Keratinocyte (primary cell): ENCODE measurements at regions not wholly inside any gene's neighbourhood (a gene's known extent, or its start where the extent isn't known, plus 50 kb on each side); places are given as distances from the start of the nearest gene placed in this dataset.

ENCODE experiments used
- DNase-seq: peaks from one replicate; pipeline ENCODE4 v3.0.0-alpha.2; 2011; ENCODE audit warnings: low read depth, missing footprints, low spot score
- FAIRE-seq: peaks from 2 replicates; lab custom pipeline; 2011; peaks lifted over from hg19 to GRCh38; lab: Jason Lieb, UNC
- H2AFZ ChIP-seq: 2 replicates; pipeline ENCODE4 v1.6.0; 2012; ENCODE audit warnings: low read length, control low read depth, inconsistent platforms; ENCODE audit not compliant: control insufficient read depth
- H3K27ac ChIP-seq: 2 replicates; pipeline ENCODE4 v1.5.1; 2011; ENCODE audit warnings: low read length; ENCODE audit not compliant: control insufficient read depth, insufficient read depth
- H3K27me3 ChIP-seq: 3 replicates; pipeline ENCODE4 v1.6.0; 2011; ENCODE audit warnings: low read length; ENCODE audit not compliant: control insufficient read depth, insufficient read depth; ENCODE audit errors: extremely low read depth
- H3K36me3 ChIP-seq, 2 experiments: 2 replicates in 1 of 2; 3 replicates in 1 of 2; pipeline ENCODE4 v1.5.1; 2011; ENCODE audit warnings: low read length in 2 of 2, mild to moderate bottlenecking in 1 of 2; ENCODE audit not compliant: control insufficient read depth in 2 of 2, insufficient read depth in 2 of 2; ENCODE audit errors: extremely low read depth in 1 of 2
- H3K4me1 ChIP-seq: 3 replicates; pipeline ENCODE4 v1.5.1; 2011; ENCODE audit warnings: low read length; ENCODE audit not compliant: control insufficient read depth, insufficient read depth; ENCODE audit errors: extremely low read depth
- H3K4me2 ChIP-seq: 3 replicates; pipeline ENCODE4 v1.6.0; 2011; ENCODE audit warnings: low read depth, low read length; ENCODE audit not compliant: control insufficient read depth, insufficient read depth; ENCODE audit errors: extremely low read depth
- H3K4me3 ChIP-seq, 3 experiments: fragments of 200-600 bp in 1 of 3; sonication (generic) in 1 of 3; 2 replicates in 2 of 3; 3 replicates in 1 of 3; pipeline ENCODE4 v1.5.1; 2011 to 2016; ENCODE audit warnings: low read length in 3 of 3, mild to moderate bottlenecking in 3 of 3, control low read depth in 2 of 3, inconsistent platforms in 1 of 3, low read depth in 1 of 3, mixed read lengths in 1 of 3, mixed run types in 1 of 3, moderate library complexity in 1 of 3; ENCODE audit not compliant: control insufficient read depth in 2 of 3, insufficient read depth in 2 of 3; ENCODE audit errors: extremely low read depth in 1 of 3
- H3K79me2 ChIP-seq: 2 replicates; pipeline ENCODE4 v1.6.0; 2012; ENCODE audit warnings: low read length; ENCODE audit not compliant: control insufficient read depth, insufficient read depth
- H3K9ac ChIP-seq: 3 replicates; pipeline ENCODE4 v1.6.0; 2011; ENCODE audit warnings: low read length; ENCODE audit not compliant: control insufficient read depth, insufficient read depth; ENCODE audit errors: extremely low read depth
- H3K9me1 ChIP-seq: 3 replicates; pipeline ENCODE4 v1.6.0; 2011; ENCODE audit warnings: low read length; ENCODE audit not compliant: control insufficient read depth, insufficient read depth; ENCODE audit errors: extremely low read depth
- H3K9me3 ChIP-seq: 2 replicates; pipeline ENCODE4 v1.5.1; 2012; ENCODE audit warnings: low read depth, low read length; ENCODE audit not compliant: control insufficient read depth
- H4K20me1 ChIP-seq: 3 replicates; pipeline ENCODE4 v1.6.0; 2011; ENCODE audit warnings: low read length; ENCODE audit not compliant: control insufficient read depth, insufficient read depth; ENCODE audit errors: extremely low read depth
- CTCF ChIP-seq, 3 experiments: IDR thresholded peaks in 1 of 3; conservative IDR thresholded peaks in 1 of 3; optimal IDR thresholded peaks in 1 of 3; 2 replicates in 2 of 3; 3 replicates in 1 of 3; pipeline versions ENCODE3 to v1.5.1; 2011; ENCODE audit warnings: low read length in 3 of 3, mild to moderate bottlenecking in 3 of 3, moderate library complexity in 2 of 3, control low read depth in 1 of 3, inconsistent platforms in 1 of 3; ENCODE audit not compliant: insufficient read depth in 2 of 3; ENCODE audit errors: extremely low read depth in 1 of 3
- EZH2 ChIP-seq: IDR thresholded peaks from one replicate; pipeline ENCODE4 v1.6.1; 2012; ENCODE audit warnings: inconsistent platforms, mild to moderate bottlenecking, low read length, moderate library complexity
- dilution Hi-C: fragments of 300-500 bp; cut with MboI; formaldehyde crosslinking; loops from one replicate; pipeline ENCODE4 v1.7.0; 2020; ENCODE audit warnings: low sequenced_read_pairs; ENCODE audit not compliant: extremely low pct_ligation_motif_present

GRCh38 chr6:104286641-104287040 lies 573.1 kb downstream of the HACE1 start:
- no peaks in the 10 kb centered on the region for H3K79me2 ChIP-seq
- H4K20me1 ChIP-seq, result no peaks in the 10 kb centered on the region
- no peak for FAIRE-seq

GRCh38 chr6:104284872-104285271 lies 574.8 kb downstream of the HACE1 start:
- Histone ChIP-seq H3K79me2 (no peaks in the 10 kb centered on the region), H3K27me3 (no peaks in the 10 kb centered on the region), H3K4me2 (no peak overlapping the region), H4K20me1 (no peaks in the 10 kb centered on the region), H3K9me3 (no peaks in the 10 kb centered on the region), H3K9me1 (no peaks in the 10 kb centered on the region), H2AFZ (no peak overlapping the region), H3K36me3 (no peaks in the 10 kb centered on the region), H3K4me1 (no peaks in the 10 kb centered on the region), H3K4me3 (no peak overlapping the region), H3K27ac (no peak overlapping the region), H3K9ac (no peak overlapping the region)
- no peak for FAIRE-seq
- dilution Hi-C loops, result no loop called here
- no peak for DNase-seq
- TF ChIP-seq CTCF (optimal IDR thresholded peaks at IDR 0.05 in 1 of 3, IDR thresholded peaks at IDR 0.05 in 1 of 3, conservative IDR thresholded peaks at IDR 0.05 in 1 of 3; ENCODE audit: extremely low read depth in 1 of 3, insufficient read depth in 2 of 3, low read length in 3 of 3) (no peak), EZH2 (no peak)

More at GRCh38 chr6:104286641-104287040, 573.1 kb downstream of the HACE1 start:
- H2AFZ ChIP-seq, result no peak overlapping the region
- no peak overlapping the region for H3K4me2 ChIP-seq
- no peaks in the 10 kb centered on the region for H3K9me1 ChIP-seq
- H3K4me1 ChIP-seq, result no peaks in the 10 kb centered on the region
- no peaks in the 10 kb centered on the region for H3K36me3 ChIP-seq
- dilution Hi-C loops, result no loop called here
- no peak overlapping the region for H3K9ac ChIP-seq
- DNase-seq, result no peak
- TF ChIP-seq EZH2, result no peak
- H3K27ac ChIP-seq, result no peak overlapping the region
- no peaks in the 10 kb centered on the region for H3K9me3 ChIP-seq
- H3K27me3 ChIP-seq, result no peaks in the 10 kb centered on the region
- H3K4me3 ChIP-seq, result no peak overlapping the region

GRCh38 chr6:104282581-104282980 lies 577.1 kb downstream of the HACE1 start:
- Histone ChIP-seq H3K36me3 (no peaks in the 10 kb centered on the region), H4K20me1 (no peaks in the 10 kb centered on the region), H3K9me1 (no peaks in the 10 kb centered on the region), H3K9ac (no peak overlapping the region), H3K4me1 (no peaks in the 10 kb centered on the region), H3K4me2 (no peak overlapping the region), H3K4me3 (no peak overlapping the region), H3K79me2 (no peaks in the 10 kb centered on the region), H3K27ac (no peak overlapping the region), H2AFZ (no peak overlapping the region), H3K27me3 (no peaks in the 10 kb centered on the region), H3K9me3 (no peaks in the 10 kb centered on the region)
- FAIRE-seq (no peak), DNase-seq (no peak)
- TF ChIP-seq EZH2, result no peak
- dilution Hi-C loops, result no loop called here
